Epithelial cell of proximal tubule (primary cell): ENCODE measurements at regions not wholly inside any gene's neighbourhood (a gene's known extent, or its start where the extent isn't known, plus 50 kb on each side); places are given as distances from the start of the nearest gene placed in this dataset.

Source experiments
- DNase-seq: peaks from one replicate; pipeline ENCODE4 v3.0.0-alpha.2; 2011; ENCODE audit warnings: low read depth
- H3K4me3 ChIP-seq: 2 replicates; pipeline ENCODE4 v1.5.1; 2011; ENCODE audit warnings: low read depth, mild to moderate bottlenecking, low read length
- CTCF ChIP-seq: conservative IDR thresholded peaks from 2 replicates; pipeline ENCODE4 v1.5.1; 2012; ENCODE audit warnings: low read depth, mild to moderate bottlenecking, low read length

GRCh38 chr11:122204206-122204605, 88.2 kb upstream of the BLID start:
- no peak overlapping the region for H3K4me3 ChIP-seq
- TF ChIP-seq CTCF: no peak
- no peak for DNase-seq

GRCh38 chr11:122202951-122203456, 87.0 kb upstream of the BLID start:
- TF ChIP-seq CTCF: peak; percentile 99
- DNase-seq: no peak
- peak overlapping the region; percentile 48 for H3K4me3 ChIP-seq

GRCh38 chr11:122202161-122202950, 86.3 kb upstream of the BLID start:
- peak overlapping the region; percentile 48 for H3K4me3 ChIP-seq
- no peak for TF ChIP-seq CTCF
- no peak for DNase-seq

- no peak overlapping the region for H3K4me3 ChIP-seq
- DNase-seq: no peak
- no peak for TF ChIP-seq CTCF
Observed at GRCh38 chr11:122201106-122201505, 85.1 kb upstream of the BLID start.

GRCh38 chr11:122199661-122200060, 83.6 kb upstream of the BLID start:
- H3K4me3 ChIP-seq: no peak overlapping the region
- no peak for TF ChIP-seq CTCF
- DNase-seq: no peak

- H3K4me3 ChIP-seq: no peak overlapping the region
- DNase-seq: no peak
- TF ChIP-seq CTCF: no peak
Observed at GRCh38 chr11:122198291-122198983, 82.4 kb upstream of the BLID start.
